HUES64 (cell line): ENCODE measurements at regions not wholly inside any gene's neighbourhood (a gene's known extent, or its start where the extent isn't known, plus 50 kb on each side); places are given as distances from the start of the nearest gene placed in this dataset.

Experiments
- H3K27ac ChIP-seq: 2 replicates; pipeline ENCODE4 v1.7.0; 2013; ENCODE audit warnings: low read depth, low read length, inconsistent platforms
- H3K27me3 ChIP-seq: 2 replicates; pipeline ENCODE4 v1.6.1; 2013; ENCODE audit warnings: mild to moderate bottlenecking, low read length; ENCODE audit not compliant: insufficient read depth
- H3K36me3 ChIP-seq: 2 replicates; pipeline ENCODE4 v1.6.1; 2013; ENCODE audit warnings: mild to moderate bottlenecking, low read length; ENCODE audit not compliant: insufficient read depth
- H3K4me1 ChIP-seq: 2 replicates; pipeline ENCODE4 v1.6.1; 2013; ENCODE audit warnings: mild to moderate bottlenecking, low read length, moderate library complexity; ENCODE audit not compliant: insufficient read depth
- H3K4me3 ChIP-seq: 2 replicates; pipeline ENCODE4 v1.5.1; 2013; ENCODE audit warnings: mild to moderate bottlenecking, low read length, moderate library complexity
- H3K9ac ChIP-seq: 2 replicates; pipeline ENCODE4 v1.6.1; 2013; ENCODE audit warnings: mild to moderate bottlenecking, low read depth, low read length
- H3K9me3 ChIP-seq: 2 replicates; pipeline ENCODE4 v1.6.1; 2013; ENCODE audit warnings: low read depth, low read length; ENCODE audit not compliant: insufficient read depth
- whole genome bisulfite sequencing: fragments of 150-250, 120-280 bp; methylation state at CpG from one replicate; pipeline ENCODE4 v1.1.7; 2013; ENCODE audit warnings: missing lambda C conversion rate; 5-methylcytosine and 5-hydroxymethylcytosine counted together

DNA sequence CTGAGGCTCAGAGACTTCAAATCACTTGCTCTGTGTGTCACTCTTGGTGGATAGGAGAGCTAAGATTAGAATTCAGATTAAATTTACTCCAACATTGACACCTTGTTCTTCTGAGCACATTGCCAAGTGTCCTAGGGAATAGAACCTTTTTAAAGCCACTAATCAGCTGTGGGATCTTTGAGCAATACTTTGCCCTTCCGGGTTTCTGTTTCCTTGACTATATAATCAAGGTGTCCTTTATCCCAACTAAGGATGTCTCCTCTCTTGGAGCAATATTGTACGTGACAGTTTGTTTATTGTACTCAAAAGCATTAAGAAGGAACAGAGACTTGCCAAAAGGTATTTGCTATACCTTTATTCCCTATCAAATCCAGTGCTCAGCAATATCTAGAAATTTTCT lies 170.9 kb upstream of the CADPS start:
- Histone ChIP-seq H3K27me3 (no peaks in the 10 kb centered on the region), H3K9ac (no peak overlapping the region), H3K4me3 (no peak overlapping the region), H3K4me1 (peaks cover 9% of the 10 kb centered on the region), H3K27ac (no peak overlapping the region), H3K9me3 (no peaks in the 10 kb centered on the region), H3K36me3 (no peaks in the 10 kb centered on the region)
- 93% methylated on average over 2 of the region's 2 CpGs for WGBS

DNA sequence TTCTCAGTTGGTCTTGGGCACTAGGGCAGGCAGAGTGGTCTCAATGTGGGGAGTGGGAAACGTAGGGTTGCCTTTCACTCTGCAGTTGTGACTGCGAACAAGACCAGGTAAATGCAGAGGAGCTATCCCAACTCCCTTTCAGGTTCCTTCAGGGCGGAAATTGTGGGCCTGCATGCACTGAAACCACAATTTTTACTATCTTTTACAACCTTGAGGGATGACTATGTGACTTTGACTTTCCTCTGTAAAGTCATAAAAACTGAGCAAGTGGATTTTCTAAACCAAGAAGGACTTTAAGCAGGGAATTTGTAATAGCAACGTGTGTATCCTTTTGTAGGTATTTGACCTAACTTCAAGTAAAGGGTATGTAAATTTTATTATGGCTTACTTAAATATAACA lies 171.4 kb upstream of the CADPS start:
- Histone ChIP-seq H3K4me1 (peaks cover 10% of the 10 kb centered on the region), H3K27me3 (no peaks in the 10 kb centered on the region), H3K9me3 (no peaks in the 10 kb centered on the region), H3K27ac (no peak overlapping the region), H3K4me3 (no peak overlapping the region), H3K9ac (no peak overlapping the region), H3K36me3 (no peaks in the 10 kb centered on the region)
- WGBS: 89% methylated on average over 4 of the region's 4 CpGs

- Histone ChIP-seq H3K4me3 (no peak overlapping the region), H3K27ac (no peak overlapping the region), H3K9me3 (no peaks in the 10 kb centered on the region), H3K36me3 (no peaks in the 10 kb centered on the region), H3K27me3 (no peaks in the 10 kb centered on the region), H3K4me1 (peaks cover 15% of the 10 kb centered on the region), H3K9ac (no peak overlapping the region)
- 95% methylated on average over 1 of the region's 1 CpG for WGBS
Observed at GRCh38 chr3:63047068-63047467, 171.9 kb upstream of the CADPS start.

DNA sequence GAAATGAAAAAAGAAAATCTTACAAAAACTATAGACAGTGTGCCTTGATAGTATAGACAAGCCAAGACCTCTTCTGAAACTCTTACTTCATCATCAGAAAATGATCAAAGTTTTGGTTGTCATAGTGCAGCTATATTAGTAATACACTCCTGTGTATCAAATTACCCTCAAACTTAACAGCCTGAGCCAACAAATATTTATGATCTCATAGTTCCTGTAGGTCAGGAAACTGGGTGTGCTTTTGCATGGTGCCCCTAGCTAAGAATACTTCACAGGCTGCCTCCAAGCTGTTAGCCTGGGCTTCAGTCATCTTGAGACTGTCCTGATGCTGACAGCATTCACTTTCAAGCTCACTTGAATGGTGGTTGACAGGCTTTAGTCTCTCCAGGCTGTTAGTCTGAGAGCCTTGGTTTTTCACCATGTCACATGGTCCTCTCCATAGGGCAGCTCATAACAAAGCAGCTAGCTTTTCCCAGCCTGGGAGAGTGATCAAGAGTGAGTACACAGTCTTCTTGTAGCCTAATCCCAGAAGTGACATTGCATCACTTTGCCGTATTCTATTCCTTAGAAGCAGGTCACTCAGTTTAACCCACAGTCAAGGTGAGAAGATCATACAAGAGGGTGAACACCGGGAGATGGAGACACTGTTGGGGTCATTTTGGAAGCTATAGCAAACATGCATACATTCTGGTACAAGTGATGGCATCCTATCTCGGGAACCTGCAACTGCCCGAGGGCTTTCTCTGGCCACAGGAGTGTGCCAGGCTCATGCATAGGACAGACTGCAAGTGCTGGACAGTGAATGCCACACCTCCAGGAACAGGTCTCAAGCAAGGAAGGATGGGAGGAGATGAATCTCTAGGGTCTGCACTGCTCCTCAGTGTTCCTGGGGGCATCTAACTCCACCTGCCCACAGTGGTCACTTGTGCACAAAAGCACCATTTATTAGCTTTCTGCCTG lies 173.4 kb upstream of the CADPS start:
- Histone ChIP-seq H3K4me3 (no peak overlapping the region), H3K27me3 (no peaks in the 10 kb centered on the region), H3K27ac (no peak overlapping the region), H3K9me3 (no peaks in the 10 kb centered on the region), H3K9ac (no peak overlapping the region), H3K36me3 (no peaks in the 10 kb centered on the region), H3K4me1 (peaks cover 19% of the 10 kb centered on the region)
- 96% methylated on average over 4 of the region's 4 CpGs for WGBS

GRCh38 chr3:63050548-63051177 lies 175.4 kb upstream of the CADPS start:
- Histone ChIP-seq H3K4me3 (no peak overlapping the region), H3K27me3 (no peaks in the 10 kb centered on the region), H3K9me3 (no peaks in the 10 kb centered on the region), H3K4me1 (peaks cover 19% of the 10 kb centered on the region), H3K27ac (no peak overlapping the region), H3K9ac (no peak overlapping the region), H3K36me3 (no peaks in the 10 kb centered on the region)
- 86% methylated on average over 8 of the region's 8 CpGs for WGBS

- Histone ChIP-seq H3K9ac (no peak overlapping the region), H3K36me3 (no peaks in the 10 kb centered on the region), H3K4me1 (peaks cover 14% of the 10 kb centered on the region), H3K9me3 (no peaks in the 10 kb centered on the region), H3K4me3 (no peak overlapping the region), H3K27me3 (no peaks in the 10 kb centered on the region), H3K27ac (no peak overlapping the region)
- WGBS: 54% methylated on average over 5 of the region's 5 CpGs
Observed at GRCh38 chr3:63051920-63052319, 176.7 kb upstream of the CADPS start.

- 70% methylated on average over 1 of the region's 1 CpG for WGBS
Observed at GRCh38 chr3:63056932-63057331, 181.7 kb upstream of the CADPS start.

DNA sequence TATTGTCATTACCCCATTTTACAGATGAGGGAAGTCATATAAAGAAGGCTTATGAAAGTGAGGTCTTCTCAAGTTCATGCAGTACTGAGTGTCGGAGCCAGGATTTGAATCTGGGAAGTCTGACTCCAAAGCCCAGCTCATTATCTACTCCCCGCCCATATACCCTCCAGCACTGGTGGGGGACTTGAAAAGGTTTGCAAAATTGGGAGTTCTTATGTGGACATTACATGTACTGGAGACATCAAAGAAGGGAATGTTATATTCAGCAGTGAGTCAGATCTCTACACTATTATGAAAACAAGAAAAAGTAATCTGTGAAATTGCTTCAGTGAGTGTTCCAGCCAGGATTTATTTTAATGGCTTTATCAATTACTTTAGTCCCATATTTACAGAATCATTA lies 185.2 kb upstream of the CADPS start:
- no peaks in the 10 kb centered on the region for H3K36me3 ChIP-seq
- no peak overlapping the region for H3K9ac ChIP-seq
- H3K9me3 ChIP-seq: no peaks in the 10 kb centered on the region
- WGBS: 83% methylated on average over 1 of the region's 2 CpGs
- H3K4me3 ChIP-seq: no peak overlapping the region
- H3K4me1 ChIP-seq: peaks cover 13% of the 10 kb centered on the region
- no peak overlapping the region for H3K27ac ChIP-seq
- H3K27me3 ChIP-seq: no peaks in the 10 kb centered on the region

More at GRCh38 chr3:63056932-63057331, 181.7 kb upstream of the CADPS start:
- Histone ChIP-seq H3K4me3 (no peak overlapping the region), H3K9ac (no peak overlapping the region), H3K27ac (no peak overlapping the region), H3K4me1 (peaks cover 8% of the 10 kb centered on the region; the same call in 1 of the 2 replicates), H3K9me3 (no peaks in the 10 kb centered on the region), H3K36me3 (no peaks in the 10 kb centered on the region), H3K27me3 (no peaks in the 10 kb centered on the region)

GRCh38 chr3:63061449-63061848 lies 186.2 kb upstream of the CADPS start:
- Histone ChIP-seq H3K27me3 (no peaks in the 10 kb centered on the region), H3K36me3 (no peaks in the 10 kb centered on the region), H3K4me3 (no peak overlapping the region), H3K9ac (no peak overlapping the region), H3K4me1 (peaks cover 13% of the 10 kb centered on the region), H3K9me3 (no peaks in the 10 kb centered on the region), H3K27ac (no peak overlapping the region)
- WGBS: 92% methylated on average over 5 of the region's 5 CpGs

GRCh38 chr3:63064209-63064755 lies 189.1 kb upstream of the CADPS start:
- Histone ChIP-seq H3K9me3 (no peaks in the 10 kb centered on the region), H3K4me1 (peaks cover 17% of the 10 kb centered on the region), H3K36me3 (no peaks in the 10 kb centered on the region), H3K9ac (no peak overlapping the region), H3K27ac (no peak overlapping the region), H3K4me3 (no peak overlapping the region), H3K27me3 (no peaks in the 10 kb centered on the region)
- 93% methylated on average over 1 of the region's 1 CpG for WGBS

- Histone ChIP-seq H3K27me3 (no peaks in the 10 kb centered on the region), H3K9ac (no peak overlapping the region), H3K4me1 (peaks cover 5% of the 10 kb centered on the region; the same call in 1 of the 2 replicates), H3K27ac (no peak overlapping the region), H3K4me3 (no peak overlapping the region), H3K36me3 (no peaks in the 10 kb centered on the region), H3K9me3 (no peaks in the 10 kb centered on the region)
- 50% methylated on average over 3 of the region's 3 CpGs for WGBS
Observed at GRCh38 chr3:63067999-63068645, 192.9 kb upstream of the CADPS start.
